ENCODE measurements at regions not wholly inside any gene's neighbourhood (a gene's known extent, or its start where the extent isn't known, plus 50 kb on each side); places are given as distances from the start of the nearest gene placed in this dataset.

GRCh38 chr19:32231020-32231419, 114.4 kb upstream of the ZNF507 start:
- TF ChIP-seq FOXM1 (IDR thresholded peaks at IDR 0.05; ENCODE audit: borderline replicate concordance, low read depth) (no peak), EP300 (IDR thresholded peaks at IDR 0.05; ENCODE audit: borderline replicate concordance) (no peak), EGR1 (IDR thresholded peaks at IDR 0.05) (no peak), YY1 (IDR thresholded peaks at IDR 0.05; ENCODE audit: low read depth) (no peak), TAF1 (IDR thresholded peaks at IDR 0.05; ENCODE audit: low read depth) (no peak)
- TF ChIP-seq, protein P1, sequence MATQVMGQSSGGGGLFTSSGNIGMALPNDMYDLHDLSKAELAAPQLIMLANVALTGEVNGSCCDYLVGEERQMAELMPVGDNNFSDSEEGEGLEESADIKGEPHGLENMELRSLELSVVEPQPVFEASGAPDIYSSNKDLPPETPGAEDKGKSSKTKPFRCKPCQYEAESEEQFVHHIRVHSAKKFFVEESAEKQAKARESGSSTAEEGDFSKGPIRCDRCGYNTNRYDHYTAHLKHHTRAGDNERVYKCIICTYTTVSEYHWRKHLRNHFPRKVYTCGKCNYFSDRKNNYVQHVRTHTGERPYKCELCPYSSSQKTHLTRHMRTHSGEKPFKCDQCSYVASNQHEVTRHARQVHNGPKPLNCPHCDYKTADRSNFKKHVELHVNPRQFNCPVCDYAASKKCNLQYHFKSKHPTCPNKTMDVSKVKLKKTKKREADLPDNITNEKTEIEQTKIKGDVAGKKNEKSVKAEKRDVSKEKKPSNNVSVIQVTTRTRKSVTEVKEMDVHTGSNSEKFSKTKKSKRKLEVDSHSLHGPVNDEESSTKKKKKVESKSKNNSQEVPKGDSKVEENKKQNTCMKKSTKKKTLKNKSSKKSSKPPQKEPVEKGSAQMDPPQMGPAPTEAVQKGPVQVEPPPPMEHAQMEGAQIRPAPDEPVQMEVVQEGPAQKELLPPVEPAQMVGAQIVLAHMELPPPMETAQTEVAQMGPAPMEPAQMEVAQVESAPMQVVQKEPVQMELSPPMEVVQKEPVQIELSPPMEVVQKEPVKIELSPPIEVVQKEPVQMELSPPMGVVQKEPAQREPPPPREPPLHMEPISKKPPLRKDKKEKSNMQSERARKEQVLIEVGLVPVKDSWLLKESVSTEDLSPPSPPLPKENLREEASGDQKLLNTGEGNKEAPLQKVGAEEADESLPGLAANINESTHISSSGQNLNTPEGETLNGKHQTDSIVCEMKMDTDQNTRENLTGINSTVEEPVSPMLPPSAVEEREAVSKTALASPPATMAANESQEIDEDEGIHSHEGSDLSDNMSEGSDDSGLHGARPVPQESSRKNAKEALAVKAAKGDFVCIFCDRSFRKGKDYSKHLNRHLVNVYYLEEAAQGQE (IDR thresholded peaks at IDR 0.05; ENCODE audit: low read depth), result no peak

All from Ishikawa (cell line).